ENCODE measurements at regions not wholly inside any gene's neighbourhood (a gene's known extent, or its start where the extent isn't known, plus 50 kb on each side); places are given as distances from the start of the nearest gene placed in this dataset.
"Not testable (repeated sequence)": the region's sequence is repeated elsewhere in the genome, so short reads cannot be mapped to it uniquely, and the experiment has no call there.

DNA sequence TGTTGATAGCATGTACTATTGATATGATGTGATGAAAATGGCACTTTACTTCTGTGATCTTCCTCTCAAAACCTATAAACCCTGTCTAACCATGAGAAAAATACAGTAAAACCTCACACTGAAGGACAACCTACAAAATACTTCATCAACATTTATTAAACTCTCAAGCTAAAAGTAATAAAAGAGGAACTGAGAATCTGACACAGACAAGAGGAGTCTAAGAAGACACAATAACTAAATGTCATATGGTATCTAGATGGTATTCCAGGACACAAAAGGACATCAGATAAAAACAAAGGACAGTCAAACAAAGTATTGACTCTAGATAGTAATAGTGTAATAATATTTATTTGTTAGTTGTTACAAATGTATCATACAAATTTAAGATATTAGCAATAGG, 655.3 kb downstream of the SH3BGRL start:
- H3K27ac Mint-ChIP-seq = no peak overlapping the region
- H3K36me3 Mint-ChIP-seq = no peaks in the 10 kb centered on the region
- no peaks in the 10 kb centered on the region for H3K9me3 Mint-ChIP-seq
- ATAC-seq (ENCODE audit: low read depth) (no peak), DNase-seq (no peak)
- H3K27me3 Mint-ChIP-seq = no peaks in the 10 kb centered on the region
- no peak overlapping the region for H3K4me3 Mint-ChIP-seq
- POLR2A ChIA-PET = no interaction called here
- no peaks in the 10 kb centered on the region for H3K4me1 Mint-ChIP-seq

DNA sequence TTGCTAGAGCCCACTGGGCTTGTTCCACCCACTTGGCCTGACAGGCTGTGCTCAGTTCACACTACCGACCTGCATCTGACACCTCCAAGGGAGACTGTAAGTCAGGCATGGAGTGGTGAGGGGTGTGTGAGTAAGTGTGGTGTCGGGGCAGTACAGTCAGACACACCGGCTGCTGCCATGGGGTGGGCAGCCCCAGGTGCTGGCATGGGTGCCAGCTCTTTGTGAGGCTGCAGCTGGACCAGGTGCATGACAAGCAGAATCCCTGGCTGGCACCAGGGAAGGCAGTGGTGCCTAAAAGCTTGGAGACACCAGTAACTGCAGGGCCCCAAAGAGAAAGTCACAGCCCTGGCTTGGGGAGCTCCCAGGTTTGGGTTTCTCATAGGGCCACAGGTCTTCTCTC, 665.0 kb downstream of the SH3BGRL start:
- POLR2A ChIA-PET = no interaction called here
- Mint-ChIP-seq H3K27ac (no peak overlapping the region), H3K4me3 (no peak overlapping the region), H3K27me3 (no peaks in the 10 kb centered on the region), H3K36me3 (no peaks in the 10 kb centered on the region), H3K9me3 (peaks cover 9% of the 10 kb centered on the region), H3K4me1 (no peaks in the 10 kb centered on the region)
- DNase-seq (no peak), ATAC-seq (ENCODE audit: low read depth) (no peak)

DNA sequence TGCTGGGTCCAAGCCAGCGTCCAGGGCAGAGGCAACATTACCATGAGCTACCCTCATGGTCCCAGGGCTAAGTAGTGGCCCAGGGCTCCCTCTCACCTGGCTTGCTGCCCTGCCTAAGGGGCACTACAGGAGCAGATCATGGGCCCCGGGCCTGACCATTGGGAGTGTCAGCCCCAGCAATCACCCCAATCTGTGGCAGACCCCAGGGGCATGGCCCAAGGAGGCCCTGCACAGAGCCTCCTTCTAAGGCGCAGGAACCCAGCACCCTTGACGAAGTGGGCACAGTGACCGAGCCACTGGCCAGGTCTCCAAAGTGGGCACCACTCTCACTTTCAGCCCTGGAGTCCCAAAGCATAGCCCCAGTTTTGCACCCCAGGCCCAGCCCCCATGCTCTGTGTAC, 667.1 kb downstream of the SH3BGRL start:
- ATAC-seq (ENCODE audit: low read depth) (no peak), DNase-seq (no peak)
- peaks cover 9% of the 10 kb centered on the region for H3K9me3 Mint-ChIP-seq
- H3K27ac Mint-ChIP-seq = no peak overlapping the region
- H3K36me3 Mint-ChIP-seq = no peaks in the 10 kb centered on the region
- no peaks in the 10 kb centered on the region for H3K4me1 Mint-ChIP-seq
- POLR2A ChIA-PET = no interaction called here
- no peaks in the 10 kb centered on the region for H3K27me3 Mint-ChIP-seq
- no peak overlapping the region for H3K4me3 Mint-ChIP-seq

DNA sequence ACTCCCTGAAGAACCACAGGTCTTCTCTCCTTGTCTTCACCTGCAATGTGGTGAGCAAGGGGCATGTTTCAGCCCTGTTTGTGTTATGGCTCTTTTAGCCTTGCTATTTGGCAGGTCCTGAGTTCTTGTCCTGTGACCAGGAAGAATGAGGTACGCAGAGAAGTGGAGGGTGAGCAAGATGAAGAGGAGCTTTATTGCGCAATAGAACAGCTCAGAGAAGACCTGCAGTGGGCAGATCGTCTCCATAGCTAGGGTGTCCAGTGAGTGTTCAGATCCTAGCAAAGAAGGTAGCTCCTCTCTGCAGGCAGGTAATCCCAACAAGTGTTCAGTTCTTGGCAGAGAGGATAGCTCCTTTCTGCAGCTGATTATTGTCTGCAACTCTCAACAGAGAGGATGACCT, 672.9 kb downstream of the SH3BGRL start:
- Mint-ChIP-seq H3K4me1 (no peaks in the 10 kb centered on the region), H3K36me3 (no peaks in the 10 kb centered on the region), H3K27ac (no peak overlapping the region), H3K4me3 (no peak overlapping the region), H3K9me3 (peaks cover 2% of the 10 kb centered on the region), H3K27me3 (no peaks in the 10 kb centered on the region)
- POLR2A ChIA-PET = no interaction called here
- DNase-seq = no peak
- no peak for ATAC-seq (ENCODE audit: low read depth)

DNA sequence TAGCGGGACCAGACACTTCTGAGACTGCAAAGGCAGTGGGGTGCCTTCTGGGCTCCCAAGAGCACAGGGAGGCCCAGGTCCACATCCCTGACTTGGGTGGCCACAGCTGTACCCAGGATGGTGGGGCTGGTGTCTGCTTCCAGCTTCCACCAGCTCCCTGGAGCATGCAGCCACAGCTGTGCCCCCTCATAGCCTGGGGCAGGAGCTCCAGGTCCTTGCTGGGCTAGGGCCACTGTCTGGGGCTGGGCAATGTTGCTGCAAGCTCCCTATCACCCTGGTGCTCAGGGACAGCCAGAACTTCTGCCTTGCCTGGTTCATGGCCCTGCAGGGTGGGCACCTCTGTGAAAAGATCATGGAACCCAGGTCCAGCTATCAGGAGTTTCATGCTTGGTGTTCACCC, 673.9 kb downstream of the SH3BGRL start:
- no peak overlapping the region for H3K4me3 Mint-ChIP-seq
- H3K4me1 Mint-ChIP-seq = no peaks in the 10 kb centered on the region
- H3K36me3 Mint-ChIP-seq = no peaks in the 10 kb centered on the region
- ATAC-seq (ENCODE audit: low read depth) (no peak), DNase-seq (no peak)
- H3K27ac Mint-ChIP-seq = no peak overlapping the region
- no peaks in the 10 kb centered on the region for H3K9me3 Mint-ChIP-seq
- H3K27me3 Mint-ChIP-seq = no peaks in the 10 kb centered on the region
- POLR2A ChIA-PET = no interaction called here

DNA sequence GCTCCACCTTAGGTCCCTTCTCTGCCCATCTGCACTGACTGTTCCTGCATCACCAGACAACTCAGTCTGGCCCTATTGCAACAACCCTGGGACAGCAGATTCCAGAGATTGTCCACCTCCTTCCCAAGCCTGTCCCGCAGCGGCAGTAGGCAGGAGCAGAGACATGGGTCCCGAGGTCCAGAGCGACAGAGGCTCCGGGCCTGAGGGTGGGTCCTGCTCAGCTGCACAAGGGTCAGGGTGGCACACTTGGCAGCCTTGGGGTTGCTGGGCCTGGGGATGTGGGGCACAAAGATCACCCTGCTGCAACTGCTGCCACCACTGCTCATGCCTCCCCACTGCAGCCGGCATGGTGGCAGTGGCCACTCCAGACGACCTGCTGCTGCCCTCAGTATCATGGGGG, 674.5 kb downstream of the SH3BGRL start:
- H3K36me3 Mint-ChIP-seq = no peaks in the 10 kb centered on the region
- DNase-seq = no peak
- H3K9me3 Mint-ChIP-seq = no peaks in the 10 kb centered on the region
- H3K4me3 Mint-ChIP-seq = no peak overlapping the region
- H3K27me3 Mint-ChIP-seq = no peaks in the 10 kb centered on the region
- ATAC-seq (ENCODE audit: low read depth) = no peak
- H3K4me1 Mint-ChIP-seq = no peaks in the 10 kb centered on the region
- POLR2A ChIA-PET = no interaction called here
- no peak overlapping the region for H3K27ac Mint-ChIP-seq

DNA sequence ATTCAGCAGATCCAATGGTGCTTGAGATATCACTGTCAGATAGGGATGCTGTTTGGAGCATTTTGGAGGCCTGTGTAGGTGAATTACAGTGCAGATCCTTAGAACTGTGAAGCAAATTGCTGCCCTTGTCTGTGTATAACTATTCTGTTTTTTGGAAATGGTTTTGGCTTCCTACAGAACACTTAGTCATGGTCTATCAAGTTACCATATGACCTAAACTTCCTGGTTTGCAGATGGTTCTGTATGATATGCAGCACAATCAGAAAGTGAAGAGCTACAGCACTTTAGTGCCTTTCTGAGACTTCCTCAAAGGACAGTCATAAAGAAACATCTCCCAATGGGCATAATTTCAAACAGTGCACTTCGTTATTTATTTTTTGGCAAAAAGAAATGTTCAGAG, 688.6 kb downstream of the SH3BGRL start:
- Mint-ChIP-seq H3K36me3 (no peaks in the 10 kb centered on the region), H3K4me1 (no peaks in the 10 kb centered on the region), H3K9me3 (peaks cover 2% of the 10 kb centered on the region), H3K4me3 (no peak overlapping the region), H3K27ac (no peak overlapping the region), H3K27me3 (no peaks in the 10 kb centered on the region)
- POLR2A ChIA-PET = no interaction called here
- DNase-seq (no peak), ATAC-seq (ENCODE audit: low read depth) (no peak)

DNA sequence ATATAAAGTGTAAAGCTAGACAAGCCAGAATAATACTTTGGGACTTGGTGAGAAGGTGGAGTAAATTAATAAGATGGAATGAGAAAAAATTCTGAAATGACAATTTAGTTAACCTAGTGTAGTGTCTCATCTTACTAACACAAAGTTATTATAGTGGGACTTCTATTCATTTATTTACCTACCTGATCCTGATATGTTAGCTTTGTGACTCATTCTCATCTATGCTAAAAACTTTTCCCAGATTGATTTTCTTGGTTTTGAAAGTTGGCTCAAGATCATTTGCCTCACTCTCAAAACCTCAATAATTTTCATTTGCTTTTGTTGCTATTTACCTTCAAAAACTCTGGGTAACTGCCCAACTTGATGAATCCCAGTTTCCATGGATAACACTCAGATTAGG, 698.6 kb downstream of the SH3BGRL start:
- no peaks in the 10 kb centered on the region for H3K36me3 Mint-ChIP-seq
- no peaks in the 10 kb centered on the region for H3K27me3 Mint-ChIP-seq
- POLR2A ChIA-PET = no interaction called here
- no peak for ATAC-seq (ENCODE audit: low read depth)
- no peak for DNase-seq
- H3K4me1 Mint-ChIP-seq = no peaks in the 10 kb centered on the region
- H3K4me3 Mint-ChIP-seq = no peak overlapping the region
- no peaks in the 10 kb centered on the region for H3K9me3 Mint-ChIP-seq
- no peak overlapping the region for H3K27ac Mint-ChIP-seq

DNA sequence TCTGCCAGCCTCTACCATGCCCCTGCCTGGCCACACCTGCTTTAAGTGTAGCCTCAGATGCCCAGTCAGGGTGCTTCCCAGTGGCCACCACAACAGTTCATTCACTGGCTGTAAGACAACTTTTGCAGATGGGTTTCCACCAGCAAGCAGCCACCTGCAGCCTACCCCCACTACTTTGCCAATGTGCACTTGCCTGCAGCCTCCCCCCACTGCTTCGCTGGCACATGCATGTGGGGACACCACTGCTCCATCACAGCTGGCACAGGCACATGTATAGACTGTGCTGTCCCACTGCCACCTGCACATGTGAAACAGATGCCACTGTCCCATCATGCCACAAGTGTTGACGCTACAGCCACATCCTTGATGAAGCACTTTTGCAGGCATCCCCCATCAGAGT, 723.9 kb downstream of the SH3BGRL start:
- Mint-ChIP-seq H3K9me3 (no peaks in the 10 kb centered on the region), H3K36me3 (no peaks in the 10 kb centered on the region)
- POLR2A ChIA-PET = no interaction called here

DNA sequence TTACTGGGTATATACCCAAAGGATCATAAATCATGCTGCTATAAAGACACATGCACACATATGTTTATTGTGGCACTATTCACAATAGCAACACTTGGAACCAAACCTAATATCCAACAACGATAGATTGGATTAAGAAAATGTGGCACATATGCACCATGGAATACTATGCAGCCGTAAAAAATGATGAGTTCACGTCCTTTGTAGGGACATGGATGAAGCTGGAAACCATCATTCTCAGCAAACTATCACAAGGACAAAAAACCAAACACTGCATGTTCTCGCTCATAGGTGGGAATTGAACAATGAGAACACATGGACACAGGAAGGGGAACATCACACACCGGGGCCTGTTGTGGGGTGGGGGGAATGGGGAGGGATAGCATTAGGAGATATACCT, 744.0 kb downstream of the SH3BGRL start:
- H3K4me3 Mint-ChIP-seq; H3K4me1 Mint-ChIP-seq; H3K27me3 Mint-ChIP-seq; H3K27ac Mint-ChIP-seq; POLR2A ChIA-PET; H3K36me3 Mint-ChIP-seq; DNase-seq; H3K9me3 Mint-ChIP-seq; ATAC-seq (ENCODE audit: low read depth): not testable (repeated sequence)

More for the DNA sequence above, 723.9 kb downstream of the SH3BGRL start:
- ATAC-seq (ENCODE audit: low read depth) (no peak), DNase-seq (no peak)
- Mint-ChIP-seq H3K4me1 (no peaks in the 10 kb centered on the region), H3K27ac (no peak overlapping the region), H3K4me3 (no peak overlapping the region), H3K27me3 (no peaks in the 10 kb centered on the region)

DNA sequence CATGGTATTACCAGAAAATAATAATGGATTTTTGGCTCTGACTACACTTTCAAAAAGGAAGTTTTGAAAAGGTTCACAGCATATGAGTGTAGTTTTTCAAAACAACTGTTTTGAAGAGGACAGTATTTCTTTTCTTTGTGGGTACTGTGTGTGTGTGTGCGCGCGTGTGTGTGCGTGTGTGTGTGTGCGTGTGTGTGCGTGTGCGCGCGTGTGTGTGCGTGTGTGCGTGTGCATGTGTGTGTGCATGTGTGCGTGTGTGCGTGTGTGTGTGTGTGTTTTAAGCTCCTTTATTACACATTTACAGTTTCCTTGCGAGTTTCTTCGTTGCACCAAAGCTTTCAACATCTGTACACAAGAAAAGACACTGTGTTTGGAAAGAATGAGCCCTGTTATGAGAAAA, 755.4 kb downstream of the SH3BGRL start:
- Mint-ChIP-seq H3K27ac (no peak overlapping the region), H3K27me3 (no peaks in the 10 kb centered on the region), H3K4me3 (no peak overlapping the region), H3K4me1 (no peaks in the 10 kb centered on the region), H3K9me3 (no peaks in the 10 kb centered on the region), H3K36me3 (no peaks in the 10 kb centered on the region)
- POLR2A ChIA-PET = no interaction called here
- ATAC-seq (ENCODE audit: low read depth) (no peak), DNase-seq (no peak)

DNA sequence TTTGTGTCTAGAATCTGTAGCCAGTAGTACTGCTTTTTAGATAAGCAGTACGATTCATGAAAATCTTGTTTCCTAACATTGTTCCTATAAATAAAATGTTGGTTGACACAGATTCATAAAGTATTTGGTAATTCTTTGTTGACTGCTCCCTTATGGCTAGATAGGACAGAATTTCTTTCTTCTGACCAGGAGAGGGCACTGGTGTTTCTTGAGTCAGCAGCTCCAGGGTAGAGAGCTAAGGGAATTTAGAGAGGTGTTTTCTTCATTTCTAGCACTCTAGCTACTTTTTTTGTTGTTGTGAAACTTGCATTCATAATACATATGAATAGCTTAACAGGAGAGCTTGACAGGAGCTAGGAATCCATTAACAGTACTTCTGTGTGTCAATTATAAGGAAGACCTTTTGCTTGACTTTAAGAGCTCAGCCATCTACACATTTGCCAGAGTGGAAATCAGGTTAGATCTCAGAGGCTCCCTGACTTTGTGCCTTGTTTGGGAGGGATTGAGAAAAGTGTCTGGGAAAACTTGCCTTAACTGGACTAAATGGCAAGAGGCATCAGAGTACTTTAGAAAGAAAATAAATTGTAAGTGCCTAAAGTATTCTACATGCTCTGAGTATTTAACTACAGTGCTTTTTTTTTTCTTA, 756.1 kb downstream of the SH3BGRL start:
- no peak overlapping the region for H3K4me3 Mint-ChIP-seq

DNA sequence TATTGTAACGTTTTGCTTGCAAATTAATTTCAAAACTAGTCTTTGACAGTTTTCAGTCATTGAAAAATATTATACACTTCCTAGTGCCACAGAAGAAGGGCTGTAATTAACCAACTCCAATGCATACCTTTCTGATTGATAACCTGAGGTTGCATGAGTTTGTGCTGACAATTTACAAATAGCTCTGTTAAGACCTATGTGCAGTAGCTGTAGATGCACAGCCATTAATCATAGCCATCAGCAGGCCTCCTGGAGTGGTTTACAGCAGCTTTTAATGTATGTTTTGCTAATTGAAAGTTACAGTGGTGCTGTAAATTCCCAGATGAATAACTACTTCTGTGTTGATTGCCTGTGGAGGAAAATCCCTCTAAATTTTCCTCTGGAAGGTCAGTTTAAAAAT, 758.1 kb downstream of the SH3BGRL start:
- no peak overlapping the region for H3K27ac Mint-ChIP-seq
- H3K4me3 Mint-ChIP-seq = no peak overlapping the region
- H3K4me1 Mint-ChIP-seq = no peaks in the 10 kb centered on the region
- no peaks in the 10 kb centered on the region for H3K9me3 Mint-ChIP-seq
- POLR2A ChIA-PET = no interaction called here
- DNase-seq (no peak), ATAC-seq (ENCODE audit: low read depth) (no peak)
- no peaks in the 10 kb centered on the region for H3K36me3 Mint-ChIP-seq
- no peaks in the 10 kb centered on the region for H3K27me3 Mint-ChIP-seq

More for the DNA sequence above, 756.1 kb downstream of the SH3BGRL start:
- Mint-ChIP-seq H3K9me3 (no peaks in the 10 kb centered on the region), H3K36me3 (no peaks in the 10 kb centered on the region), H3K4me1 (no peaks in the 10 kb centered on the region), H3K27ac (no peak overlapping the region), H3K27me3 (no peaks in the 10 kb centered on the region)
- no peak for DNase-seq
- ATAC-seq (ENCODE audit: low read depth) = no peak
- POLR2A ChIA-PET = no interaction called here

DNA sequence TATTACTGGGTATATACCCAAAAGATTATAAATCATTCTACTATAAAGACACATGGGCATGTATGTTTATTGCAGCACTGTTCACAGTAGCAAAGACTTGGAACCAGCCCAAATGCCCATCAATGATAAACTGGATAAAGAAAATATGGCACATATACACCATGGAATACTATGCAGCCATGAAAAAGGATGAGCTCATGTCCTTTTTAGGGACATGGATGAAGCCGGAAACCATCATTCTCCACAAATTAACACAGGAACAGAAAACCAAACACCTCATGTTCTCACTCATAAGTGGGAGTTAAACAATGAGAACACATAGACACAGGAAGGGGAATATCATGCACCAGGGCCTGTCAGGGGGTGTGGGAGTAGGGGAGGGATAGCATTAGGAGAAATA, 772.5 kb downstream of the SH3BGRL start:
- H3K27me3 Mint-ChIP-seq; POLR2A ChIA-PET; H3K9me3 Mint-ChIP-seq; H3K4me3 Mint-ChIP-seq; H3K4me1 Mint-ChIP-seq; H3K27ac Mint-ChIP-seq; ATAC-seq (ENCODE audit: low read depth); DNase-seq; H3K36me3 Mint-ChIP-seq: not testable (repeated sequence)
